Peyer's patch (tissue), 4 donors: ENCODE measurements at regions not wholly inside any gene's neighbourhood (a gene's known extent, or its start where the extent isn't known, plus 50 kb on each side); places are given as distances from the start of the nearest gene placed in this dataset.

Experiments
- CTCF ChIP-seq, 6 experiments: fragments of 450-650 bp in 4 of 6; fragments of 200-600 bp in 2 of 6; sonication (generic) in 1 of 6; IDR thresholded peaks; one replicate each; pipeline ENCODE4 v1.5.1; 2017 to 2019; ENCODE audit warnings: antibody characterized with exemption in 6 of 6, mild to moderate bottlenecking in 3 of 6, moderate library complexity in 1 of 6
- POLR2A ChIP-seq, 2 donors: fragments of 450-650 bp; IDR thresholded peaks; one replicate each; pipeline ENCODE4 v1.5.1; 2017; ENCODE audit warnings: antibody characterized with exemption in 2 of 2, mild to moderate bottlenecking in 2 of 2, moderate library complexity in 2 of 2

- TF ChIP-seq CTCF (IDR thresholded peaks at IDR 0.05) (no peak), POLR2A (IDR thresholded peaks at IDR 0.05) (no peak)
Observed at GRCh38 chr11:20308601-20309000, 54.9 kb upstream of the HTATIP2 start.
